Tibial artery (tissue), 4 donors: ENCODE measurements at regions not wholly inside any gene's neighbourhood (a gene's known extent, or its start where the extent isn't known, plus 50 kb on each side); places are given as distances from the start of the nearest gene placed in this dataset.

Source experiments
- DNase-seq, 2 donors: peaks; one replicate each; pipeline ENCODE4 v3.0.0-alpha.2; 2019
- H3K27ac ChIP-seq, 2 donors: fragments of 200-600 bp; sonication (generic) in 1 of 2; 1 replicate in 1 of 2; 2 replicates in 1 of 2; pipeline ENCODE4 v1.5.1; 2018 to 2019; ENCODE audit warnings: mild to moderate bottlenecking in 1 of 2
- H3K27me3 ChIP-seq, 2 donors: fragments of 200-600 bp; sonication (generic) in 1 of 2; one replicate each; pipeline versions ENCODE4 v1.5.1 to v1.6.0; 2016 to 2019
- H3K36me3 ChIP-seq, 3 donors: fragments of 200-600 bp; sonication (generic) in 2 of 3; one replicate each; pipeline ENCODE4 v1.5.1; 2016 to 2019; ENCODE audit warnings: mild to moderate bottlenecking in 2 of 3
- H3K4me1 ChIP-seq, 4 donors: fragments of 200-600 bp; sonication (generic) in 2 of 4; 1 replicate in 3 of 4; 2 replicates in 1 of 4; pipeline ENCODE4 v1.5.1; 2016 to 2019
- H3K4me3 ChIP-seq, 2 donors: fragments of 200-600 bp; sonication (generic) in 1 of 2; 1 replicate in 1 of 2; 2 replicates in 1 of 2; pipeline ENCODE4 v1.5.1; 2018 to 2019; ENCODE audit warnings: mild to moderate bottlenecking in 2 of 2
- H3K9me3 ChIP-seq, 3 donors: fragments of 200-600 bp; sonication (generic) in 1 of 3; one replicate each; pipeline ENCODE4 v1.5.1; 2016 to 2019
- CTCF ChIP-seq, 2 experiments: fragments of 200-600 bp in 1 of 2; fragments of 450-650 bp in 1 of 2; IDR thresholded peaks; one replicate each; pipeline ENCODE4 v1.5.1; 2017 to 2019; ENCODE audit warnings: antibody characterized with exemption in 2 of 2, mild to moderate bottlenecking in 1 of 2, moderate library complexity in 1 of 2
- intact Hi-C: fragments of 100-400 bp; cut with DNase I; formaldehyde crosslinking; loops from one replicate; pipeline ENCODE4 v1.15.0; 2023; ENCODE audit warnings: low total_unique reads

- Histone ChIP-seq H3K4me3 (no peak overlapping the region), H3K27me3 (no peaks in the 10 kb centered on the region), H3K4me1 (no peaks in the 10 kb centered on the region), H3K9me3 (no peaks in the 10 kb centered on the region), H3K36me3 (no peaks in the 10 kb centered on the region), H3K27ac (no peak overlapping the region)
- intact Hi-C loops = no loop called here
- DNase-seq = no peak
- TF ChIP-seq CTCF (IDR thresholded peaks at IDR 0.05) = no peak
These were observed 453.5 kb upstream of the CDH9 start for GRCh38 chr5:27491746-27492439.

DNA sequence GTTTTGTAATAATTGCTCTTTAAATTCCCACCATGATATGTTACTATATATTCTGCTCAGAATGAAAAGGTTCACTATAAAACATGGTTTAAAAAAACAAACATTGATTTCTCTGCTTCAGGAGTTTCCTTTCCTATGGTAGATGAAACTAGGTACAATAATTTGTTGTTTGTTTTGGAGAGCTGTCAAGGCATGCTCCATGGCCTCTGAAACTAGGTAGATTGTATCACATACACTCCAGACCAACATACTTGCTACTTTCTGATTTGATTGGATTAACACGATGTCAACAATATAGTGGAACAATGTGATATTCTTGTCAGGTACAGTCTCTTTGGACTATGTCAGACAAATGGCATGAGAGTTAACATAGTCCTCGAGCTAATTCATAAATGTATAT lies 452.7 kb upstream of the CDH9 start:
- intact Hi-C loops = no loop called here
- Histone ChIP-seq H3K9me3 (no peaks in the 10 kb centered on the region), H3K4me1 (no peaks in the 10 kb centered on the region), H3K27ac (no peak overlapping the region), H3K4me3 (no peak overlapping the region), H3K27me3 (no peaks in the 10 kb centered on the region), H3K36me3 (no peaks in the 10 kb centered on the region)
- TF ChIP-seq CTCF (IDR thresholded peaks at IDR 0.05) = no peak
- DNase-seq = no peak

DNA sequence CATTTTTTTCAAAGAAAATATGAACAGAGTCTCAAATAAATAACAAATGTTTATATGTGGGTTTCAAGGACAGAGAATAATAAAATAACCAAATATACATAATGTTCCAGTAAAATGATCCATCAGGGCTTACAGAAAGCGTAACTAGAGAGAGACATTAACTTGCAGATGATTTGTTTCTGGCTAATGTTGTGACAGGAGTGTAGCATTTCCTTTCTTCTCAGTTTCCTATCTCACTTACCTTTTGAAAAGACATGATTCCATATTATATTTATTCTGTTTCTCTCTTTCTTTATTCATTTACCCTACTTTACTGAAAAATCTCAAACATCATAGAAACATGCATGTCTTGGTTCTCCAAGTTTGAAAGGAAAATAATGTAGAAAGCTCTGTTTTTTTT lies 451.3 kb upstream of the CDH9 start:
- TF ChIP-seq CTCF (IDR thresholded peaks at IDR 0.05) = no peak
- no peak overlapping the region for H3K27ac ChIP-seq
- H3K36me3 ChIP-seq = no peaks in the 10 kb centered on the region
- no peak overlapping the region for H3K4me3 ChIP-seq
- no peak for DNase-seq
- H3K4me1 ChIP-seq = no peaks in the 10 kb centered on the region
- H3K9me3 ChIP-seq = no peaks in the 10 kb centered on the region
- H3K27me3 ChIP-seq = no peaks in the 10 kb centered on the region
- intact Hi-C loops = no loop called here

GRCh38 chr5:27482663-27483062 lies 444.3 kb upstream of the CDH9 start:
- H3K4me3 ChIP-seq = no peak overlapping the region

GRCh38 chr5:27479859-27480258 lies 441.5 kb upstream of the CDH9 start:
- no peaks in the 10 kb centered on the region for H3K4me1 ChIP-seq
- no peak overlapping the region for H3K27ac ChIP-seq
- H3K9me3 ChIP-seq = peaks cover 0 to 8% (median 0%) of the 10 kb centered on the region in 3 donors
- DNase-seq = no peak
- TF ChIP-seq CTCF (IDR thresholded peaks at IDR 0.05) = no peak
- H3K36me3 ChIP-seq = no peaks in the 10 kb centered on the region
- intact Hi-C loops = no loop called here
- H3K4me3 ChIP-seq = no peak overlapping the region
- no peaks in the 10 kb centered on the region for H3K27me3 ChIP-seq

More at GRCh38 chr5:27482663-27483062, 444.3 kb upstream of the CDH9 start:
- intact Hi-C loops = no loop called here
- H3K36me3 ChIP-seq = no peaks in the 10 kb centered on the region
- no peaks in the 10 kb centered on the region for H3K4me1 ChIP-seq
- no peak overlapping the region for H3K27ac ChIP-seq
- no peak for DNase-seq
- TF ChIP-seq CTCF (IDR thresholded peaks at IDR 0.05) = no peak
- H3K27me3 ChIP-seq = no peaks in the 10 kb centered on the region
- no peaks in the 10 kb centered on the region for H3K9me3 ChIP-seq

DNA sequence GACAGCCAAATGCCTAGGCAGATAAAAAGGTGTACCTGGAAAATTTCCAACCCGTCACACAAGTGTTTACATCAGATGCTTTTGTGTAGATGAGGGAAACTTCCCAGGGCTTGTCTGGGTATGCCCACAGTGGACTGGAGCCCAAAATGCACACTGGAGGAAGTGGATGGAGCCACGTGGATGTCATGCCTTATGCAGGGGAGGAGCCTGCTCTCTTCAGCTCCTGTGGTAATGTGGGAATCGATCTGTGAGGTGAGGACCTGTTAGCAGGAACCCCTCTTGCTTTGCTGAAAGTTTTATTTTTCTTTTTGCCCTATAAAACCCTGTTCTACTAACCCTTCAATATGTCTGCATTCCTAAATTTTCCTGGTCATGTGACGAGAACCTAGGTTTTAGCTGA lies 439.2 kb upstream of the CDH9 start:
- H3K9me3 ChIP-seq = peaks cover 0 to 8% (median 0%) of the 10 kb centered on the region in 3 donors
- no peaks in the 10 kb centered on the region for H3K4me1 ChIP-seq
- no peaks in the 10 kb centered on the region for H3K36me3 ChIP-seq
- no peak for DNase-seq
- H3K27me3 ChIP-seq = no peaks in the 10 kb centered on the region
- TF ChIP-seq CTCF (IDR thresholded peaks at IDR 0.05) = no peak
- H3K4me3 ChIP-seq = no peak overlapping the region
- intact Hi-C loops = no loop called here
- H3K27ac ChIP-seq = no peak overlapping the region
